Muscle layer of duodenum (tissue), 2 donors: ENCODE measurements at regions not wholly inside any gene's neighbourhood (a gene's known extent, or its start where the extent isn't known, plus 50 kb on each side); places are given as distances from the start of the nearest gene placed in this dataset.

Source experiments
- H3K27ac ChIP-seq: one replicate; pipeline ENCODE4 v1.7.0; 2013; ENCODE audit warnings: mild to moderate bottlenecking, low read length
- H3K27me3 ChIP-seq: one replicate; pipeline ENCODE4 v1.7.0; 2013; ENCODE audit warnings: low read depth, mild to moderate bottlenecking, control low read depth, low read length
- H3K36me3 ChIP-seq, 2 donors: one replicate each; pipeline ENCODE4 v1.7.0; 2013; ENCODE audit warnings: low read length in 2 of 2, control low read depth in 1 of 2, mild to moderate bottlenecking in 1 of 2; ENCODE audit not compliant: insufficient read depth in 2 of 2, control insufficient read depth in 1 of 2
- H3K4me1 ChIP-seq, 2 donors: one replicate each; pipeline ENCODE4 v1.7.0; 2013; ENCODE audit warnings: low read length in 2 of 2, mild to moderate bottlenecking in 2 of 2, control low read depth in 1 of 2, moderate library complexity in 1 of 2; ENCODE audit not compliant: insufficient read depth in 2 of 2, control insufficient read depth in 1 of 2
- H3K4me3 ChIP-seq, 2 donors: one replicate each; pipeline ENCODE4 v1.7.0; 2013; ENCODE audit warnings: low read length in 2 of 2, low read depth in 1 of 2, mild to moderate bottlenecking in 1 of 2
- H3K9me3 ChIP-seq, 2 donors: one replicate each; pipeline ENCODE4 v1.7.0; 2013; ENCODE audit warnings: low read length in 2 of 2, control low read depth in 1 of 2, mild to moderate bottlenecking in 1 of 2; ENCODE audit not compliant: control insufficient read depth in 1 of 2
- donor health status: healthy.

DNA sequence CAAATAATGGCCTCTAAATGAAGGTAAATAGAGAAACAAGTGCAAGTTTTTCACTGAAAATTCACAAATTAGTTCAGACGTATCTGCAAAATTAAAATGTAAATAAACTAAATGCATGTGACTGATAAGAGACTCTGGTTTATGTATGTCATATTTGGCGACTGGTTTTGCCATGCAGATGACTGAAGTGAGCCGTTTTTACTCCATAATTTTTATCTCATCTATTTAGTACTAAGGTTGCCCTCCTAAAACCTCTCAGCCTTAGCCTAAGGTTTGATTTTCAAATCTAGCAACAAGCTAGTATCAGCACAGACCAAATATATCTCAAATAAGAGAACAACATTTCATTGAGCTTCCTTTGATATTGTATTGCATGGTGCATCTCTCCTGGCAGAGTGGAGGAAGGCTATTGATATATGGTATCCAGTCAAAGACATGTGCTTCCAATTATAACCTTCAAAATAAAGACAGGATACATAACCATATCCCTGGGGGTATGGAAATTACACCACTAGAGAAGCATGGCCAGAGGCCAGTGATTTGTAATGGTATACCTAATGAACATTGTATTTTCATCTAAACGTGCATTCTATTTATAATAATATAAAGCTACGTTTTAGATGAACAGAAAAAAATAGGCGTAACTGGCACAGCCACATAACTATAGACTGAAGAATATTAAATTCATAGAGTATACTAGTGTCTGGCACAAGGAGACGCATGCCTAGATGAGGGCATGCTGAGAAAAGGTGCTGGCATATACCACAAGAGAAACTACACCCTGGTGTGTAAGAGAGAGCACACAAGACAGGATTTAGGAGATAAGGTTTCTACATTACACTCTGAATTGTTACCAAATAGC is 392.6 kb upstream of the INTU start:
- Histone ChIP-seq H3K4me3 (no peak overlapping the region), H3K36me3 (no peaks in the 10 kb centered on the region), H3K27me3 (no peaks in the 10 kb centered on the region), H3K27ac (no peak overlapping the region), H3K9me3 (no peaks in the 10 kb centered on the region), H3K4me1 (peaks cover 0 to 6% of the 10 kb centered on the region in 2 donors)

GRCh38 chr4:127240764-127241105 is 392.0 kb upstream of the INTU start:
- peaks cover 0 to 6% of the 10 kb centered on the region in 2 donors for H3K4me1 ChIP-seq
- H3K27me3 ChIP-seq: no peaks in the 10 kb centered on the region

DNA sequence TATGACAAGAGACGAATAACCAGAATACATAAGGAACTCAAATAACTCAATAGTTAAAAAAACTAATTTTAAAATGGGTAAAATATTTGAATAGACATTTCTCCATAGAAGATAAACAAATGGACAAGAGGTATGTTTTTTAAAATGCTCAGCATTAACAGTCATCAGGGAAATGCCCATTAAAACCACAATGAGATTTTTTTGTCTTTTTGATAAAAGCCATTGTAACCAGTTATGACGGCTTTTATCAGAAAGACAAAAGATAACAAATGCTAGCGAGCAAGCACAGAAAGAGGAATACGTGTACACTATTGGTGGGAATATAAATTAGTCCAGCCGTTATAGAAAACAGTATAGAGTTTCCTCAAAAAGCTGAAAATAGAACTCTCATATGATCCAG is 388.2 kb upstream of the INTU start:
- no peaks in the 10 kb centered on the region for H3K36me3 ChIP-seq
- H3K4me1 ChIP-seq: no peaks in the 10 kb centered on the region

More at GRCh38 chr4:127240764-127241105, 392.0 kb upstream of the INTU start:
- Histone ChIP-seq H3K36me3 (no peaks in the 10 kb centered on the region), H3K4me3 (no peak overlapping the region), H3K9me3 (no peaks in the 10 kb centered on the region), H3K27ac (no peak overlapping the region)

GRCh38 chr4:127246963-127247952 is 385.5 kb upstream of the INTU start:
- Histone ChIP-seq H3K36me3 (no peaks in the 10 kb centered on the region), H3K9me3 (no peaks in the 10 kb centered on the region), H3K4me1 (no peaks in the 10 kb centered on the region), H3K27ac (no peak overlapping the region), H3K4me3 (no peak overlapping the region), H3K27me3 (no peaks in the 10 kb centered on the region)

More for the DNA sequence above, 388.2 kb upstream of the INTU start:
- Histone ChIP-seq H3K27ac (no peak overlapping the region), H3K4me3 (no peak overlapping the region), H3K9me3 (no peaks in the 10 kb centered on the region), H3K27me3 (no peaks in the 10 kb centered on the region)

DNA sequence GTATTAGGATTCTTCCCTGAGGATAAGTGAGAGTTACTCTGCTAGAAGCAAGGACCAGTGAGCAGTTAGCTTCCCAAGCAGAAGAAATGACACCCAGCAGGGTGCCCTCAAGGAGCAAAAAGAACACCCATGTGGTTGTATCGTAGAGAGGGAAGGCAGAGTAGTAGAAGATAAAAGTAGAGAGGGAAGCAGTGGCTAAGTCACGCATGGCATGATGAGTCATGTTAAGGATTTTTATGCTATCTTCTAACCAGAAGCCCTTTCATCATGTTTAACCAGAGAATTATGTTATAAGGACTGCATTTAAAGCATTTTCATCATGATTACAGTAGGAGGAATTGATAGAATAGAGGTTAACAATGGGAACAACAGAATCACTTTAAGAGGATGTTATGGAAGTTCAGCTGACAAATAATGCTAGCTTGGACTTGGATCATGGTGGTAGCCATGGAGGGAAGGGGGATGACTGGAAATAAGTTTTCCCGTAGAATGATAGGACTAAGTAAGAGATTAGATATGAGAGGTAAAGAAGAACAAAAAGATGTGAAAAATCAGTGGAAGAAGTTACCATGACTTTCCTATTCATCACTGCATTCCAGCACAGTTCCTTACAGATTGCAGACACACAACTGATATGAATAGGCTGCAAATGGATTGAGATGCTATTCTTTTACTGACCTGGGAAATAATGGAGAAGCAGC is 383.5 kb upstream of the INTU start:
- Histone ChIP-seq H3K27ac (no peak overlapping the region), H3K9me3 (no peaks in the 10 kb centered on the region), H3K27me3 (no peaks in the 10 kb centered on the region), H3K4me3 (no peak overlapping the region), H3K36me3 (no peaks in the 10 kb centered on the region), H3K4me1 (no peaks in the 10 kb centered on the region)

DNA sequence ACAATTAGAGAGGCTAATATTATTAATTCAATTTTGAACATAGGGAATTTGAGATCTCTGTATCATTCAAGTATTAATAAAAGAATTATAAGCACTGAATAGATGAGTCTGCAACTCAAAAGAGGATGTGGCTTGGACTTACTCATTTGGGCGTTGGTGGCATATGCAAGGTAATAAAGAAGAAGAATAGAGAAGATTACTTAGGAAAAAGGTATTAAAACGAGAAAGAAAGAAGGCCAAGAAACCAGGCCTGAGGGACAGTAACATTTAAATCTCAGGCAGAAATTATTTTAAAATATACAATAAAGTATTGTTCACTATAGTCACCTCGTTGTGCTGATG is 383.0 kb upstream of the INTU start:
- Histone ChIP-seq H3K27ac (no peak overlapping the region), H3K9me3 (no peaks in the 10 kb centered on the region), H3K4me1 (no peaks in the 10 kb centered on the region), H3K27me3 (no peaks in the 10 kb centered on the region), H3K36me3 (no peaks in the 10 kb centered on the region), H3K4me3 (no peak overlapping the region)

GRCh38 chr4:127250577-127250976 is 382.2 kb upstream of the INTU start:
- H3K27ac ChIP-seq: no peak overlapping the region
- no peaks in the 10 kb centered on the region for H3K27me3 ChIP-seq
- no peaks in the 10 kb centered on the region for H3K36me3 ChIP-seq
- H3K4me1 ChIP-seq: no peaks in the 10 kb centered on the region
- H3K9me3 ChIP-seq: no peaks in the 10 kb centered on the region
- H3K4me3 ChIP-seq: no peak overlapping the region

DNA sequence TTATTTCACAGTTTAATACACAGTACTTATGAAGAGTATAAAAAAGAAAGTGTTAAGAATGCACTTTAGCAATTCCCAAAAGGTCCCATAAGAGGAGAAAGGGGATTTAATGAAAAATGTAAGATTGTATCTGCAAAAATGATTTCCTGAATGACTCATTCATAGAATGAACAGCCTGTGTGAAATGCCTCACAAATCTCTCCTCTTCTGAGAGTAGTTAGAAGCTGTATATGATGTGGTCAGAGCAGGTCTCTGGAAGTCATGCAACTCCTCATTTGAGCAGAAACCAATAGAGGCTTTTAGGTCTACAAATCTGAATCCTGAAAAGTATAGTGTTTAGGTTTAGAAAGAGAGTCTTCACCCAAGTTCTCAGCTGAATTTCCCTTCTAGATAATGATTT is 381.3 kb upstream of the INTU start:
- no peaks in the 10 kb centered on the region for H3K27me3 ChIP-seq
- H3K4me1 ChIP-seq: no peaks in the 10 kb centered on the region
- no peaks in the 10 kb centered on the region for H3K9me3 ChIP-seq
- H3K4me3 ChIP-seq: no peak overlapping the region
- H3K27ac ChIP-seq: no peak overlapping the region
- no peaks in the 10 kb centered on the region for H3K36me3 ChIP-seq

- H3K9me3 ChIP-seq: no peaks in the 10 kb centered on the region
- H3K27ac ChIP-seq: no peak overlapping the region
- no peaks in the 10 kb centered on the region for H3K4me1 ChIP-seq
- no peaks in the 10 kb centered on the region for H3K36me3 ChIP-seq
- no peaks in the 10 kb centered on the region for H3K27me3 ChIP-seq
- H3K4me3 ChIP-seq: no peak overlapping the region
These were observed 376.3 kb upstream of the INTU start for GRCh38 chr4:127256500-127256899.

GRCh38 chr4:127261476-127261875 is 371.3 kb upstream of the INTU start:
- no peak overlapping the region for H3K4me3 ChIP-seq

GRCh38 chr4:127268367-127268766 is 364.4 kb upstream of the INTU start:
- Histone ChIP-seq H3K36me3 (no peaks in the 10 kb centered on the region), H3K4me3 (no peak overlapping the region), H3K27ac (no peak overlapping the region), H3K27me3 (no peaks in the 10 kb centered on the region), H3K4me1 (no peaks in the 10 kb centered on the region), H3K9me3 (no peaks in the 10 kb centered on the region)

More at GRCh38 chr4:127261476-127261875, 371.3 kb upstream of the INTU start:
- H3K36me3 ChIP-seq: no peaks in the 10 kb centered on the region
- H3K9me3 ChIP-seq: no peaks in the 10 kb centered on the region
- no peak overlapping the region for H3K27ac ChIP-seq
- H3K4me1 ChIP-seq: no peaks in the 10 kb centered on the region
- no peaks in the 10 kb centered on the region for H3K27me3 ChIP-seq
